ENCODE measurements at regions not wholly inside any gene's neighbourhood (a gene's known extent, or its start where the extent isn't known, plus 50 kb on each side); places are given as distances from the start of the nearest gene placed in this dataset.

GRCh38 chr7:17487343-17487742 lies 188.9 kb downstream of the AHR start:
- TF ChIP-seq CHD2 (IDR thresholded peaks at IDR 0.05; ENCODE audit: low read length, partially characterized antibody) (no peak), FOXM1 (IDR thresholded peaks at IDR 0.05; ENCODE audit: low read depth) (no peak), TAF1 (IDR thresholded peaks at IDR 0.05; ENCODE audit: borderline replicate concordance, low read depth, low read length) (no peak), NRF1 (IDR thresholded peaks at IDR 0.05; ENCODE audit: low read depth, low read length) (no peak), CTCF (IDR thresholded peaks at IDR 0.05) (no peak), RCOR1 (IDR thresholded peaks at IDR 0.05; ENCODE audit: low read length) (no peak), GABPA (IDR thresholded peaks at IDR 0.05; ENCODE audit: low read depth) (no peak), POLR2AphosphoS5 (IDR thresholded peaks at IDR 0.05; ENCODE audit: low read depth, low read length) (no peak), EP300 (IDR thresholded peaks at IDR 0.05; ENCODE audit: borderline replicate concordance in 1 of 2, low read depth in 1 of 2, low read length in 1 of 2) (no peak), RFX5 (IDR thresholded peaks at IDR 0.05; ENCODE audit: low read length) (no peak)

All from SK-N-SH (cell line).